ENCODE measurements at regions not wholly inside any gene's neighbourhood (a gene's known extent, or its start where the extent isn't known, plus 50 kb on each side); places are given as distances from the start of the nearest gene placed in this dataset.
"Not testable (repeated sequence)": the region's sequence is repeated elsewhere in the genome, so short reads cannot be mapped to it uniquely, and the experiment has no call there.

GRCh38 chr16:7866144-7866543 is 533.5 kb downstream of the RBFOX1 start:
- Histone ChIP-seq H3K4me1 (ENCODE audit: control insufficient read depth in 1 of 2, insufficient read depth in 2 of 2, low read length in 2 of 2) (no peaks in the 10 kb centered on the region), H3K9me3 (ENCODE audit: control insufficient read depth in 1 of 2, insufficient read depth in 1 of 2, low read depth in 1 of 2, low read length in 2 of 2) (peaks cover 3 to 5% of the 10 kb centered on the region in 2 experiments; a peak in 2 of 4 replicates), H3K9me2 (ENCODE audit: insufficient read depth) (no peaks in the 10 kb centered on the region), H3K4me3 (replicated peaks in 1 of 2; ENCODE audit: low read depth in 1 of 2, low read length in 2 of 2) (no peak overlapping the region), H2AFZ (ENCODE audit: low read depth, low read length, poor library complexity, severe bottlenecking) (no peak overlapping the region), H3K4me2 (ENCODE audit: low read length) (no peak overlapping the region), H3K9ac (ENCODE audit: low read length) (no peak overlapping the region), H3K27me3 (ENCODE audit: insufficient read depth, low read length) (no peaks in the 10 kb centered on the region), H3K27ac (ENCODE audit: low read depth, low read length) (no peak overlapping the region), H3K36me3 (ENCODE audit: control insufficient read depth in 1 of 2, insufficient read depth in 2 of 2, low read length in 2 of 2) (no peaks in the 10 kb centered on the region), H4K20me1 (ENCODE audit: insufficient read depth) (no peaks in the 10 kb centered on the region), H3K79me2 (ENCODE audit: insufficient read depth, low read length) (no peaks in the 10 kb centered on the region)
- TF ChIP-seq ZFX (IDR thresholded peaks at IDR 0.05) = no peak
- TF ChIP-seq POLR2A (IDR thresholded peaks at IDR 0.05; ENCODE audit: borderline replicate concordance, extremely low read depth, insufficient read depth, insufficient read length) = no peak
- TF ChIP-seq SIN3A (IDR thresholded peaks at IDR 0.05; ENCODE audit: low read depth) = no peak
- no peak for TF ChIP-seq MAX (IDR thresholded peaks at IDR 0.05)
- no peak for TF ChIP-seq ZBTB33 (IDR thresholded peaks at IDR 0.05; ENCODE audit: extremely low read depth, insufficient replicate concordance, low read length)
- no peak for TF ChIP-seq ZNF274 (IDR thresholded peaks at IDR 0.05; ENCODE audit: low read depth, low read length)
- TF ChIP-seq EZH2phosphoT487 (IDR thresholded peaks at IDR 0.05; ENCODE audit: borderline replicate concordance) = no peak
- no peak for TF ChIP-seq YY1 (IDR thresholded peaks at IDR 0.05; ENCODE audit: extremely low read depth, insufficient replicate concordance, low read depth, low read length)
- TF ChIP-seq EGR1 (IDR thresholded peaks at IDR 0.05; ENCODE audit: low read depth) = no peak
- intact Hi-C loops (cut with micrococcal nuclease) = no loop called here
- CTCF ChIA-PET = no interaction called here
- DNase-seq (ENCODE audit: low read depth, low spot score) (no peak), ATAC-seq (no peak)
- no TSS peak for BruUV-seq (replicated peaks)
- POLR2A ChIA-PET = no interaction called here
- RAD21 ChIA-PET (ENCODE audit: low non-redundant PET in 1 of 2, low total read pairs in 2 of 2, uncharacterized antibody in 2 of 2, unreplicated experiment in 2 of 2) = no interaction called here

GRCh38 chr16:7865393-7865792 is 532.7 kb downstream of the RBFOX1 start:
- POLR2A ChIA-PET; ATAC-seq; H3K27ac ChIP-seq (ENCODE audit: low read depth, low read length); H3K4me2 ChIP-seq (ENCODE audit: low read length); H4K20me1 ChIP-seq (ENCODE audit: insufficient read depth); BruUV-seq (replicated peaks); DNase-seq (ENCODE audit: low read depth, low spot score); H3K36me3 ChIP-seq (ENCODE audit: control insufficient read depth in 1 of 2, insufficient read depth in 2 of 2, low read length in 2 of 2); H3K79me2 ChIP-seq (ENCODE audit: insufficient read depth, low read length); H2AFZ ChIP-seq (ENCODE audit: low read depth, low read length, poor library complexity, severe bottlenecking); H3K9me3 ChIP-seq (ENCODE audit: control insufficient read depth in 1 of 2, insufficient read depth in 1 of 2, low read depth in 1 of 2, low read length in 2 of 2); RAD21 ChIA-PET (ENCODE audit: low non-redundant PET in 1 of 2, low total read pairs in 2 of 2, uncharacterized antibody in 2 of 2, unreplicated experiment in 2 of 2); H3K4me3 ChIP-seq (replicated peaks in 1 of 2; ENCODE audit: low read depth in 1 of 2, low read length in 2 of 2); H3K9me2 ChIP-seq (ENCODE audit: insufficient read depth); H3K27me3 ChIP-seq (ENCODE audit: insufficient read depth, low read length); CTCF ChIA-PET; H3K4me1 ChIP-seq (ENCODE audit: control insufficient read depth in 1 of 2, insufficient read depth in 2 of 2, low read length in 2 of 2); H3K9ac ChIP-seq (ENCODE audit: low read length); intact Hi-C loops (cut with micrococcal nuclease): not testable (repeated sequence)

All from HCT116 (cell line).